Suprapubic skin (tissue), 4 donors: ENCODE measurements at regions not wholly inside any gene's neighbourhood (a gene's known extent, or its start where the extent isn't known, plus 50 kb on each side); places are given as distances from the start of the nearest gene placed in this dataset.

Experiments
- EP300 ChIP-seq: sonication (generic); formaldehyde crosslinking; IDR thresholded peaks from one replicate; pipeline ENCODE4 v1.6.1; 2017; ENCODE audit warnings: antibody characterized with exemption
- POLR2A ChIP-seq, 2 donors: fragments of 450-650 bp; IDR thresholded peaks; one replicate each; pipeline ENCODE4 v1.6.1; 2017; ENCODE audit warnings: antibody characterized with exemption in 2 of 2, mild to moderate bottlenecking in 2 of 2, moderate library complexity in 2 of 2
- POLR2AphosphoS5 ChIP-seq, 3 donors: sonication (generic); formaldehyde crosslinking; IDR thresholded peaks; one replicate each; pipeline ENCODE4 v1.6.1; 2017; ENCODE audit warnings: antibody characterized with exemption in 3 of 3
- TF ChIP-seq, protein P1 (sequence below), 2 donors: fragments of 200-600 bp in 1 of 2; fragments of 450-650 bp in 1 of 2; sonication (generic) in 1 of 2; IDR thresholded peaks; one replicate each; pipeline ENCODE4 v1.5.1; 2016 to 2019; ENCODE audit warnings: antibody characterized with exemption in 2 of 2, mild to moderate bottlenecking in 1 of 2, moderate library complexity in 1 of 2

DNA sequence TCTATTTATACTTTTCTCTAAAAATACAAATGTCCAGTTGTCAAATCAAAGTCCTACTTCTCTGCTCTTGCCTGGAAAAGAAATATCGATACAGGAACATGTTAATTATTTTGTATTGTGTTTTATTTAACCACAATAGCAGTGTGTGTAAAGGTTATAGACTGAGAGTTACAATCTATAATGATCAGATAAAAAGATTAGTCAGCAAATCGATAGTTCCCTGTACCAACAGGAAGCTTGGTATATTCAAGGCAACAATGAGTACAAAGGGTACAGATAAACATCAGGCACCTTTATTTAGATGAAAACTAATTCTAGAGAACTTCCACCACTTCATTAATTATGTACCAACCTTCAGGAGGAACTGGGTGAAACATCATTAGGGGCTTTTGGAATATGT, 469.5 kb downstream of the GBA3 start:
- TF ChIP-seq, protein P1, sequence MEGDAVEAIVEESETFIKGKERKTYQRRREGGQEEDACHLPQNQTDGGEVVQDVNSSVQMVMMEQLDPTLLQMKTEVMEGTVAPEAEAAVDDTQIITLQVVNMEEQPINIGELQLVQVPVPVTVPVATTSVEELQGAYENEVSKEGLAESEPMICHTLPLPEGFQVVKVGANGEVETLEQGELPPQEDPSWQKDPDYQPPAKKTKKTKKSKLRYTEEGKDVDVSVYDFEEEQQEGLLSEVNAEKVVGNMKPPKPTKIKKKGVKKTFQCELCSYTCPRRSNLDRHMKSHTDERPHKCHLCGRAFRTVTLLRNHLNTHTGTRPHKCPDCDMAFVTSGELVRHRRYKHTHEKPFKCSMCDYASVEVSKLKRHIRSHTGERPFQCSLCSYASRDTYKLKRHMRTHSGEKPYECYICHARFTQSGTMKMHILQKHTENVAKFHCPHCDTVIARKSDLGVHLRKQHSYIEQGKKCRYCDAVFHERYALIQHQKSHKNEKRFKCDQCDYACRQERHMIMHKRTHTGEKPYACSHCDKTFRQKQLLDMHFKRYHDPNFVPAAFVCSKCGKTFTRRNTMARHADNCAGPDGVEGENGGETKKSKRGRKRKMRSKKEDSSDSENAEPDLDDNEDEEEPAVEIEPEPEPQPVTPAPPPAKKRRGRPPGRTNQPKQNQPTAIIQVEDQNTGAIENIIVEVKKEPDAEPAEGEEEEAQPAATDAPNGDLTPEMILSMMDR (IDR thresholded peaks at IDR 0.05), result no peak
- TF ChIP-seq POLR2A (IDR thresholded peaks at IDR 0.05), result no peak
- no peak for TF ChIP-seq POLR2AphosphoS5 (IDR thresholded peaks at IDR 0.05)
- TF ChIP-seq EP300, result no peak
